Liver (tissue), 3 donors: ENCODE measurements at regions not wholly inside any gene's neighbourhood (a gene's known extent, or its start where the extent isn't known, plus 50 kb on each side); places are given as distances from the start of the nearest gene placed in this dataset.

Source experiments
- JUND ChIP-seq, 2 donors: IDR thresholded peaks; 2 replicates each; pipeline ENCODE4 v1.6.1; 2016; ENCODE audit warnings: antibody characterized with exemption in 2 of 2
- TAF1 ChIP-seq: conservative IDR thresholded peaks from 2 replicates; pipeline ENCODE4 v1.6.1; 2016; ENCODE audit warnings: antibody characterized with exemption, mild to moderate bottlenecking
- YY1 ChIP-seq: IDR thresholded peaks from 2 replicates; pipeline ENCODE4 v1.6.1; 2016; ENCODE audit warnings: antibody characterized with exemption, mild to moderate bottlenecking
- TF ChIP-seq, protein P1 (sequence below): fragments of 150-350 bp; IDR thresholded peaks from 2 replicates; pipeline ENCODE4 v1.5.1; 2017; ENCODE audit warnings: improper control_type of control experiment, low read depth, low read length; ENCODE audit not compliant: missing input control
- TF ChIP-seq, protein P2 (sequence below): IDR thresholded peaks from 2 replicates; pipeline ENCODE4 v1.6.1; 2016; ENCODE audit warnings: antibody characterized with exemption, mild to moderate bottlenecking
- TF ChIP-seq, protein P3 (sequence below): IDR thresholded peaks from 2 replicates; pipeline ENCODE4 v1.6.1; 2016; ENCODE audit warnings: antibody characterized with exemption
- TF ChIP-seq, protein P4 (sequence below): IDR thresholded peaks from 2 replicates; pipeline ENCODE4 v1.6.1; 2016; ENCODE audit warnings: antibody characterized with exemption
- donor health status: healthy.
- donor health status: healthy.

- TF ChIP-seq, protein P1, sequence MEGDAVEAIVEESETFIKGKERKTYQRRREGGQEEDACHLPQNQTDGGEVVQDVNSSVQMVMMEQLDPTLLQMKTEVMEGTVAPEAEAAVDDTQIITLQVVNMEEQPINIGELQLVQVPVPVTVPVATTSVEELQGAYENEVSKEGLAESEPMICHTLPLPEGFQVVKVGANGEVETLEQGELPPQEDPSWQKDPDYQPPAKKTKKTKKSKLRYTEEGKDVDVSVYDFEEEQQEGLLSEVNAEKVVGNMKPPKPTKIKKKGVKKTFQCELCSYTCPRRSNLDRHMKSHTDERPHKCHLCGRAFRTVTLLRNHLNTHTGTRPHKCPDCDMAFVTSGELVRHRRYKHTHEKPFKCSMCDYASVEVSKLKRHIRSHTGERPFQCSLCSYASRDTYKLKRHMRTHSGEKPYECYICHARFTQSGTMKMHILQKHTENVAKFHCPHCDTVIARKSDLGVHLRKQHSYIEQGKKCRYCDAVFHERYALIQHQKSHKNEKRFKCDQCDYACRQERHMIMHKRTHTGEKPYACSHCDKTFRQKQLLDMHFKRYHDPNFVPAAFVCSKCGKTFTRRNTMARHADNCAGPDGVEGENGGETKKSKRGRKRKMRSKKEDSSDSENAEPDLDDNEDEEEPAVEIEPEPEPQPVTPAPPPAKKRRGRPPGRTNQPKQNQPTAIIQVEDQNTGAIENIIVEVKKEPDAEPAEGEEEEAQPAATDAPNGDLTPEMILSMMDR: no peak
- TF ChIP-seq, protein P2, sequence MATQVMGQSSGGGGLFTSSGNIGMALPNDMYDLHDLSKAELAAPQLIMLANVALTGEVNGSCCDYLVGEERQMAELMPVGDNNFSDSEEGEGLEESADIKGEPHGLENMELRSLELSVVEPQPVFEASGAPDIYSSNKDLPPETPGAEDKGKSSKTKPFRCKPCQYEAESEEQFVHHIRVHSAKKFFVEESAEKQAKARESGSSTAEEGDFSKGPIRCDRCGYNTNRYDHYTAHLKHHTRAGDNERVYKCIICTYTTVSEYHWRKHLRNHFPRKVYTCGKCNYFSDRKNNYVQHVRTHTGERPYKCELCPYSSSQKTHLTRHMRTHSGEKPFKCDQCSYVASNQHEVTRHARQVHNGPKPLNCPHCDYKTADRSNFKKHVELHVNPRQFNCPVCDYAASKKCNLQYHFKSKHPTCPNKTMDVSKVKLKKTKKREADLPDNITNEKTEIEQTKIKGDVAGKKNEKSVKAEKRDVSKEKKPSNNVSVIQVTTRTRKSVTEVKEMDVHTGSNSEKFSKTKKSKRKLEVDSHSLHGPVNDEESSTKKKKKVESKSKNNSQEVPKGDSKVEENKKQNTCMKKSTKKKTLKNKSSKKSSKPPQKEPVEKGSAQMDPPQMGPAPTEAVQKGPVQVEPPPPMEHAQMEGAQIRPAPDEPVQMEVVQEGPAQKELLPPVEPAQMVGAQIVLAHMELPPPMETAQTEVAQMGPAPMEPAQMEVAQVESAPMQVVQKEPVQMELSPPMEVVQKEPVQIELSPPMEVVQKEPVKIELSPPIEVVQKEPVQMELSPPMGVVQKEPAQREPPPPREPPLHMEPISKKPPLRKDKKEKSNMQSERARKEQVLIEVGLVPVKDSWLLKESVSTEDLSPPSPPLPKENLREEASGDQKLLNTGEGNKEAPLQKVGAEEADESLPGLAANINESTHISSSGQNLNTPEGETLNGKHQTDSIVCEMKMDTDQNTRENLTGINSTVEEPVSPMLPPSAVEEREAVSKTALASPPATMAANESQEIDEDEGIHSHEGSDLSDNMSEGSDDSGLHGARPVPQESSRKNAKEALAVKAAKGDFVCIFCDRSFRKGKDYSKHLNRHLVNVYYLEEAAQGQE: no peak
- no peak for TF ChIP-seq TAF1
- no peak for TF ChIP-seq JUND (IDR thresholded peaks at IDR 0.05)
- no peak for TF ChIP-seq YY1
- TF ChIP-seq, protein P3, sequence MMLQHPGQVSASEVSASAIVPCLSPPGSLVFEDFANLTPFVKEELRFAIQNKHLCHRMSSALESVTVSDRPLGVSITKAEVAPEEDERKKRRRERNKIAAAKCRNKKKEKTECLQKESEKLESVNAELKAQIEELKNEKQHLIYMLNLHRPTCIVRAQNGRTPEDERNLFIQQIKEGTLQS: no peak
- TF ChIP-seq, protein P4, sequence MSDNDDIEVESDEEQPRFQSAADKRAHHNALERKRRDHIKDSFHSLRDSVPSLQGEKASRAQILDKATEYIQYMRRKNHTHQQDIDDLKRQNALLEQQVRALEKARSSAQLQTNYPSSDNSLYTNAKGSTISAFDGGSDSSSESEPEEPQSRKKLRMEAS: no peak
These were observed 219.6 kb upstream of the RORB start for GRCh38 chr9:74277532-74277931.
